ENCODE measurements at regions not wholly inside any gene's neighbourhood (a gene's known extent, or its start where the extent isn't known, plus 50 kb on each side); places are given as distances from the start of the nearest gene placed in this dataset.
A peak's percentile ranks its signal among the peaks of the same experiment; 100 is the strongest.

DNA sequence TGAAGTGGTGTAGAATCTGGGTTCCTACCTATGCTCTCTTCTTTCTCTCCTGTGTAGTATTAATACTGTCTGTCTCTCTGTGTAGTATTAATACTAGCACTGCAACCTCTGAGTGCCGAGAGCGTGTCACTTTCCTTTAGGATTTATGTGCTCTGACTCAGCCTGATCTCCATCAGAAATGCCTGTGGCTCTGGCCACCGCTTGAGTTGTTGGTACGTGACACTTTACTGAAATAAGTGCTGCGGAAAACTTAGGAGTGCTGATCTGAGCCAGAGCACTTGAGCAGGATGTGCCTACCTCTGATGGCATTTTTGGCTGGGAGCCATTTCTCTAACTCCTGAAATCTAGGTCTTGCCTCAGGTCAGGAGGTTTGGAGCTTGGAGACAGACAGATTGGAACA lies 807.4 kb downstream of the SQOR start:
- no peaks in the 10 kb centered on the region; a peak in 2 of 7 replicates for H3K36me3 Mint-ChIP-seq (ENCODE audit: insufficient read depth in 1 of 3, low read depth in 3 of 3)
- no peak overlapping the region for H3K56ac ChIP-seq (ENCODE audit: insufficient read length, low read depth, low read length)
- H3K79me2 ChIP-seq (ENCODE audit: insufficient read depth, low read length): no peaks in the 10 kb centered on the region
- H3K27me3 ChIP-seq (ENCODE audit: insufficient read depth, low read length): no peaks in the 10 kb centered on the region
- H3K23me2 ChIP-seq (ENCODE audit: insufficient read length, low read depth, low read length, poor library complexity, severe bottlenecking): no peaks in the 10 kb centered on the region
- H4K8ac ChIP-seq (replicated peaks; ENCODE audit: insufficient read length, low read depth, low read length): no peak overlapping the region
- H3K79me1 ChIP-seq (ENCODE audit: insufficient read depth, low read depth, low read length, poor library complexity, severe bottlenecking): no peaks in the 10 kb centered on the region
- no CpG with 5 or more reads among the region's 5 CpGs for WGBS (ENCODE audit: extremely low coverage, insufficient read length, low lambda C conversion rate)
- H3K14ac ChIP-seq (ENCODE audit: insufficient read depth, low read length): no peak overlapping the region
- no peak overlapping the region for H3K18ac ChIP-seq (ENCODE audit: insufficient read length, low read depth, low read length)
- H3K4me3 Mint-ChIP-seq: no peak overlapping the region
- no peak overlapping the region for H2BK12ac ChIP-seq (ENCODE audit: insufficient read length, low read depth, low read length)
- no peak overlapping the region for H3K23ac ChIP-seq (ENCODE audit: insufficient read length, low read depth, low read length)
- H3K4me1 ChIP-seq (ENCODE audit: insufficient read depth, low read length): no peaks in the 10 kb centered on the region
- H3K27ac Mint-ChIP-seq: peak overlapping the region in 1 of 3 experiments; percentile 75; a peak in 1 of 7 replicates
- H4K20me1 ChIP-seq (ENCODE audit: control insufficient read depth, insufficient read depth, insufficient read length): no peaks in the 10 kb centered on the region
- no peaks in the 10 kb centered on the region for H3K9me3 ChIP-seq (ENCODE audit: control insufficient read depth, low read depth, low read length)
- peaks cover 0 to 7% of the 10 kb centered on the region in 2 experiments; a peak in 1 of 4 replicates for H3K4me1 Mint-ChIP-seq
- DNase-seq: no peak
- TF ChIP-seq, protein P1, sequence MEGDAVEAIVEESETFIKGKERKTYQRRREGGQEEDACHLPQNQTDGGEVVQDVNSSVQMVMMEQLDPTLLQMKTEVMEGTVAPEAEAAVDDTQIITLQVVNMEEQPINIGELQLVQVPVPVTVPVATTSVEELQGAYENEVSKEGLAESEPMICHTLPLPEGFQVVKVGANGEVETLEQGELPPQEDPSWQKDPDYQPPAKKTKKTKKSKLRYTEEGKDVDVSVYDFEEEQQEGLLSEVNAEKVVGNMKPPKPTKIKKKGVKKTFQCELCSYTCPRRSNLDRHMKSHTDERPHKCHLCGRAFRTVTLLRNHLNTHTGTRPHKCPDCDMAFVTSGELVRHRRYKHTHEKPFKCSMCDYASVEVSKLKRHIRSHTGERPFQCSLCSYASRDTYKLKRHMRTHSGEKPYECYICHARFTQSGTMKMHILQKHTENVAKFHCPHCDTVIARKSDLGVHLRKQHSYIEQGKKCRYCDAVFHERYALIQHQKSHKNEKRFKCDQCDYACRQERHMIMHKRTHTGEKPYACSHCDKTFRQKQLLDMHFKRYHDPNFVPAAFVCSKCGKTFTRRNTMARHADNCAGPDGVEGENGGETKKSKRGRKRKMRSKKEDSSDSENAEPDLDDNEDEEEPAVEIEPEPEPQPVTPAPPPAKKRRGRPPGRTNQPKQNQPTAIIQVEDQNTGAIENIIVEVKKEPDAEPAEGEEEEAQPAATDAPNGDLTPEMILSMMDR (conservative IDR thresholded peaks at IDR 0.05): no peak
- H2BK20ac ChIP-seq (ENCODE audit: low read depth, low read length, poor library complexity, severe bottlenecking): no peak overlapping the region
- H2BK5ac ChIP-seq (ENCODE audit: insufficient read length, low read length): no peak overlapping the region
- H3K4ac ChIP-seq (ENCODE audit: low read depth, low read length): no peak overlapping the region
- H3K27me3 Mint-ChIP-seq (ENCODE audit: low read depth): no peaks in the 10 kb centered on the region
- H3K9ac ChIP-seq (ENCODE audit: extremely low read depth, insufficient read length, low read length): no peak overlapping the region
- no peak overlapping the region for H3K27ac ChIP-seq (ENCODE audit: insufficient read length, low read depth, low read length)
- H3K9me3 Mint-ChIP-seq: peaks cover 0 to 6% of the 10 kb centered on the region in 2 experiments; a peak in 3 of 5 replicates
- no peak overlapping the region for H2AK5ac ChIP-seq (ENCODE audit: insufficient read length, low read length)
- no peak overlapping the region for H3T11ph ChIP-seq (ENCODE audit: low read length)
- H2BK120ac ChIP-seq (ENCODE audit: low read depth, low read length, poor library complexity, severe bottlenecking): no peak overlapping the region
- no peak overlapping the region for H4K91ac ChIP-seq (ENCODE audit: insufficient read length, low read depth, low read length)
- no peak overlapping the region for H2AFZ ChIP-seq (ENCODE audit: low read length)
- H4K5ac ChIP-seq (ENCODE audit: insufficient read length, low read depth, low read length): no peak overlapping the region
- no peak overlapping the region for H3K4me2 ChIP-seq (ENCODE audit: insufficient read depth, insufficient read length, low read length)
- H2BK15ac ChIP-seq (ENCODE audit: low read depth, low read length): no peak overlapping the region

All from H9 (cell line).